Naive B cell (primary cell): ENCODE measurements at regions not wholly inside any gene's neighbourhood (a gene's known extent, or its start where the extent isn't known, plus 50 kb on each side); places are given as distances from the start of the nearest gene placed in this dataset.
"Not testable (repeated sequence)": the region's sequence is repeated elsewhere in the genome, so short reads cannot be mapped to it uniquely, and the experiment has no call there.

Source experiments
- ATAC-seq, 2 donors: fragments of 150-1000 bp; cut with Tn5 transposase; 2 replicates each; pipeline ENCODE4 v1.10.0; 2021; ENCODE audit warnings: low read depth in 2 of 2, mild to moderate bottlenecking in 2 of 2, moderate library complexity in 2 of 2
- DNase-seq: peaks from one replicate; pipeline ENCODE4 v3.0.0; 2022
- H3K27ac Mint-ChIP-seq, 6 donors: one replicate each; pipeline ENCODE4 v1.8.0; 2020 to 2022; ENCODE audit warnings: mild to moderate bottlenecking in 6 of 6, mixed read lengths in 6 of 6, moderate library complexity in 5 of 6, inconsistent platforms in 2 of 6
- H3K27me3 Mint-ChIP-seq, 3 donors: one replicate each; pipeline ENCODE4 v1.8.0; 2021 to 2022; ENCODE audit warnings: mixed read lengths in 3 of 3, mild to moderate bottlenecking in 1 of 3
- H3K36me3 Mint-ChIP-seq, 2 donors: one replicate each; pipeline ENCODE4 v1.8.0; 2020 to 2022; ENCODE audit warnings: mixed read lengths in 2 of 2, inconsistent platforms in 1 of 2, mild to moderate bottlenecking in 1 of 2
- H3K4me1 Mint-ChIP-seq, 3 donors: one replicate each; pipeline ENCODE4 v1.8.0; 2020 to 2022; ENCODE audit warnings: mixed read lengths in 3 of 3, inconsistent platforms in 1 of 3, mild to moderate bottlenecking in 1 of 3, moderate library complexity in 1 of 3
- H3K4me3 Mint-ChIP-seq, 8 donors: one replicate each; pipeline ENCODE4 v1.8.0; 2020 to 2022; ENCODE audit warnings: mild to moderate bottlenecking in 8 of 8, mixed read lengths in 8 of 8, moderate library complexity in 8 of 8, inconsistent platforms in 2 of 8
- H3K9me3 Mint-ChIP-seq, 7 donors: one replicate each; pipeline ENCODE4 v1.8.0; 2020 to 2022; ENCODE audit warnings: mixed read lengths in 7 of 7, mild to moderate bottlenecking in 5 of 7, inconsistent platforms in 2 of 7, moderate library complexity in 1 of 7

DNA sequence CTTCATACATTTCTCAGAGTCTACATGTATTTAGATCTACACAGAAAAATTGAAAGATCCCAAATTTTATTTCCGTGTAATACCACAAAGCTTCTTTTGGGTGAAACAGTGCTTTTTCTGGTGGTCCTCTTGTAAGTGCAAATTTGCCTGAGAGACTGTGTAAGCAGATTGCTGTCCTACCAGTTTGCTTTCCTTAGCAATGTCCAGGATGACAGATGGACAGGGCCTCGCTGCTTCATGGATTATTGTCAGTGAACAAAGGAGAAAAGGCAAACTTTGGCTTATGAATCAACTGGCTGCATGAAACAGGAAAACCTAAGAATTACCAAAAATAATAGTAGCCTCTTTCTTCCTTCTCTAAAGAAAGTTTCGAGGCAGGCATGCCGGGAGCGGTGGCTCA, 82.6 kb upstream of the UBE2E1 start:
- H3K36me3 Mint-ChIP-seq = peaks cover 0 to 7% of the 10 kb centered on the region in 2 donors
- DNase-seq (no peak), ATAC-seq (no peak)
- H3K4me1 Mint-ChIP-seq = peaks cover 11 to 14% (median 11%) of the 10 kb centered on the region in 3 donors
- peak overlapping the region in 1 of 8 donors; percentile 22 for H3K4me3 Mint-ChIP-seq
- H3K9me3 Mint-ChIP-seq = peaks cover 0 to 15% (median 4%) of the 10 kb centered on the region in 7 donors
- no peak overlapping the region for H3K27ac Mint-ChIP-seq
- H3K27me3 Mint-ChIP-seq = no peaks in the 10 kb centered on the region

GRCh38 chr3:23723930-23724329, 81.8 kb upstream of the UBE2E1 start:
- Mint-ChIP-seq H3K4me3 (peak overlapping the region in 1 of 8 donors; percentile 12), H3K27me3 (no peaks in the 10 kb centered on the region), H3K27ac (peak overlapping the region in 3 of 6 donors; percentile 42 to 88 (median 63)), H3K36me3 (peaks cover 0 to 7% of the 10 kb centered on the region in 2 donors), H3K4me1 (peaks cover 11 to 14% (median 11%) of the 10 kb centered on the region in 3 donors), H3K9me3 (peaks cover 0 to 15% (median 4%) of the 10 kb centered on the region in 7 donors)
- ATAC-seq (peak; percentile 79 to 80), DNase-seq (peak; percentile 5)

DNA sequence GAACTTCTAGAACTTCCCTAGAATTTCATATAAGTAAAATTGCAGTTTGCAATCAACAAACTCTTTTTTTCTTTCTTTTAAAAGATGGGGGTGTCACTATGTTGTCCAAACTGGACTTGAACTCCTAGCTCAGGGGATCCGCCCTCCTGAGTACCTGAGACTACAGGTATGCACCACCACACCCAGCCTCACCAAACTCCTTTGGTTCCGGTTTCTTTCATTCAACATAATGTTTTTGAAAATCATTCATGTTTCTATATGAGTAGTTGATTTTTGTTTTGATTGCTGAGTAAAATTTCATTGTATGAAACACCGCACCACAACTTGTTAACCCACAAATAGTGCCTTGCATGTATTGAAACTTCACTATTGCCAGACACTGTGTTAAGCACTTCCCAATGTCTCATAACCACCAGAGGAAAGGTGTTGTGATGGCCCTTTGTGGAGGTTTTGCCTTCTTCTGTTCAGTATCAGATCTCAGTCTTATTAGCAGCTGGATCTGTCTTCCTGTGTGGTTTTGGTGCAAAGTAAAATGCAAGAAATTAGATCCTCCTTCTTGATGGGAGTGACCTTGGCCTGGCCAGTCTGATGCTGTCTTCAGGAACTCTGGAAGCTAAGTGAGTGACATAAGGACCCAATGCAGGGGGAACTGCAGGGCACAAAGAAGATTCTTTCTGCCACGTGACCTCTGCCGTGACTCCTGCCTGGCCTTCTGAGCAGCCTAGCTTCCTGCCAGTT, 78.8 kb upstream of the UBE2E1 start:
- peaks cover 11 to 14% (median 11%) of the 10 kb centered on the region in 3 donors for H3K4me1 Mint-ChIP-seq
- peaks cover 0 to 15% (median 4%) of the 10 kb centered on the region in 7 donors for H3K9me3 Mint-ChIP-seq
- DNase-seq (no peak), ATAC-seq (no peak)
- no peaks in the 10 kb centered on the region for H3K27me3 Mint-ChIP-seq
- H3K36me3 Mint-ChIP-seq = peaks cover 0 to 7% of the 10 kb centered on the region in 2 donors
- H3K4me3 Mint-ChIP-seq = peak overlapping the region in 1 of 8 donors; percentile 54
- H3K27ac Mint-ChIP-seq = no peak overlapping the region

DNA sequence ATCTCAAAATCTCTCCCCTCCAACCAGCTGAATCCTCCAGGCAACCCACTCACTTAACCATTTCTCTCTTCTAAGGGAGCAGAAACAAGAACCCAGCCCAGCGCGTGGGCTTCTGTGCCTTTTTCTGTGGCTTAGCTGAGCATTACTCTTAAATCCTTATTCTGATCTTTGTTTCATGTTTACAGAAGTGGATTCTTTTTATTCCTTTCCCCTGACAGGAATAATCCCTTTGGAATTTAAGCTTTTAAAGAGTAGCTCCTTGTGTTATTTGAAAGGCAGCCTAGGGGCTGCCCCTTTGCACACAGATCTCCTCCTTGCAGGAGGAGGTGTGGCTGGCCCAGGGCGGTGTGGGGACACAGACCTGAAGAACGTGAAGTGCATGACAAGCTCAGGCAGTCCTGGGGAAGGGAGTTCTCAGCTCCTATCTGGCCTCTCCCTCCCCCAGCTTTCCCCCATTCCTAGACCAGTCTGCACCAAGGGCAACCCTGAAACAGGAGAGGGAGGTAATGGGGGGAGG, 77.1 kb upstream of the UBE2E1 start:
- peaks cover 0 to 8% (median 6%) of the 10 kb centered on the region in 7 donors for H3K9me3 Mint-ChIP-seq
- no peak for ATAC-seq
- no peak overlapping the region for H3K4me3 Mint-ChIP-seq
- H3K27me3 Mint-ChIP-seq = no peaks in the 10 kb centered on the region
- no peak for DNase-seq
- H3K4me1 Mint-ChIP-seq = peaks cover 6 to 13% (median 11%) of the 10 kb centered on the region in 3 donors
- H3K27ac Mint-ChIP-seq = peak overlapping the region in 2 of 6 donors; percentile 15 to 32
- peaks cover 0 to 4% of the 10 kb centered on the region in 2 donors for H3K36me3 Mint-ChIP-seq

DNA sequence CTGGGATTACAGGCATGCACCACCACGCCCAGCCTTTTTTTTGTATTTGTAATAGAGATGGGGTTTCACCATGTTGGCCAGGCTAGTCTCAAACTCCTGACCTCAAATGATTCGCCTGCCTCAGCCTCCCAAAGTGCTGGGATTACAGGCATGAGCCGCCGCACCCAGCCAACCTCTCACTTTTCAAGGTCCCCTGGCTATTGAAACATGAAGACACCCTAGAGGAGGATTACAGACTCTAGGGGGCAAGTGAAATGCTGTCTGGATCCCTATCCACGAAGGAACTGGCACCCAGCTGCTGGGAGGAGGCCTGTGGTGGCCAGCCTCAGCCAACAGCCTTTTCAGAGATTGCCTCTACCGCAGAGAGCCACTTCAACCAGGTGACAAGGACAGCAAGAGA, 76.4 kb upstream of the UBE2E1 start:
- H3K27ac Mint-ChIP-seq, H3K4me1 Mint-ChIP-seq, DNase-seq, H3K4me3 Mint-ChIP-seq, H3K27me3 Mint-ChIP-seq, H3K9me3 Mint-ChIP-seq, H3K36me3 Mint-ChIP-seq, ATAC-seq: not testable (repeated sequence)

GRCh38 chr3:23734481-23734880, 71.3 kb upstream of the UBE2E1 start:
- H3K27me3 Mint-ChIP-seq = no peaks in the 10 kb centered on the region
- DNase-seq (no peak), ATAC-seq (no peak)
- peaks cover 0 to 4% (median 0%) of the 10 kb centered on the region in 7 donors for H3K9me3 Mint-ChIP-seq
- H3K4me3 Mint-ChIP-seq = no peak overlapping the region
- H3K27ac Mint-ChIP-seq = peak overlapping the region in 1 of 6 donors; percentile 66
- H3K4me1 Mint-ChIP-seq = no peaks in the 10 kb centered on the region
- no peaks in the 10 kb centered on the region for H3K36me3 Mint-ChIP-seq

- no peak for DNase-seq
- H3K36me3 Mint-ChIP-seq = no peaks in the 10 kb centered on the region
- H3K4me3 Mint-ChIP-seq = no peak overlapping the region
- no peak for ATAC-seq
- no peaks in the 10 kb centered on the region for H3K4me1 Mint-ChIP-seq
- H3K27ac Mint-ChIP-seq = no peak overlapping the region
- no peaks in the 10 kb centered on the region for H3K27me3 Mint-ChIP-seq
- peaks cover 0 to 4% (median 0%) of the 10 kb centered on the region in 7 donors for H3K9me3 Mint-ChIP-seq
Observed at GRCh38 chr3:23735062-23735461, 70.7 kb upstream of the UBE2E1 start.

GRCh38 chr3:23735535-23736326, 70.0 kb upstream of the UBE2E1 start:
- Mint-ChIP-seq H3K4me1 (peaks cover 0 to 3% (median 0%) of the 10 kb centered on the region in 3 donors), H3K36me3 (no peaks in the 10 kb centered on the region), H3K27me3 (no peaks in the 10 kb centered on the region), H3K27ac (no peak overlapping the region), H3K4me3 (no peak overlapping the region), H3K9me3 (peaks cover 0 to 4% (median 0%) of the 10 kb centered on the region in 7 donors)
- DNase-seq (no peak), ATAC-seq (no peak)

DNA sequence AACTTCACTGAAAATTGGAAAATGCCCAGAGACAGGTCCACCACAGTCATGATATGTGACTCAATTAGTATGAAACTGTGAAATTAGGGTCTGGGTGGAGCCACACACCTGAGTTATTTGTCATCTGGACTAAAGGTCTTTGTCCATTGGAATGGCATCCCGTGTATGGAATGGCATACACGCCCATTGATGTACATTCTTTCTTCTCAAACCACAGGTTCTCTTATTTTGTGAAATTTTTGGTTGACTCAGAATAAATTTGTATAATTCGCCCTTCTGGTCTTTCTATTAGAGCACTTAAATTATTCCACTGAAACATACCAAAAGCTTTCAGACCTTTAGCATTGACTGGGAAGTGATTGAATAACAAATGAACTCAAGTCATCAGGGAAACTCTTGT, 66.8 kb upstream of the UBE2E1 start:
- peaks cover 0 to 3% (median 0%) of the 10 kb centered on the region in 3 donors for H3K4me1 Mint-ChIP-seq
- H3K27ac Mint-ChIP-seq = no peak overlapping the region
- no peaks in the 10 kb centered on the region for H3K9me3 Mint-ChIP-seq
- H3K27me3 Mint-ChIP-seq = peaks cover 0 to 6% (median 0%) of the 10 kb centered on the region in 3 donors
- ATAC-seq (no peak), DNase-seq (no peak)
- no peak overlapping the region for H3K4me3 Mint-ChIP-seq
- no peaks in the 10 kb centered on the region for H3K36me3 Mint-ChIP-seq

- DNase-seq (no peak), ATAC-seq (no peak)
- H3K27me3 Mint-ChIP-seq = peaks cover 0 to 6% (median 0%) of the 10 kb centered on the region in 3 donors
- peak overlapping the region in 1 of 6 donors; percentile 36 for H3K27ac Mint-ChIP-seq
- H3K36me3 Mint-ChIP-seq = no peaks in the 10 kb centered on the region
- no peaks in the 10 kb centered on the region for H3K9me3 Mint-ChIP-seq
- no peak overlapping the region for H3K4me3 Mint-ChIP-seq
- H3K4me1 Mint-ChIP-seq = peaks cover 0 to 3% (median 0%) of the 10 kb centered on the region in 3 donors
Observed at GRCh38 chr3:23739536-23739935, 66.2 kb upstream of the UBE2E1 start.

DNA sequence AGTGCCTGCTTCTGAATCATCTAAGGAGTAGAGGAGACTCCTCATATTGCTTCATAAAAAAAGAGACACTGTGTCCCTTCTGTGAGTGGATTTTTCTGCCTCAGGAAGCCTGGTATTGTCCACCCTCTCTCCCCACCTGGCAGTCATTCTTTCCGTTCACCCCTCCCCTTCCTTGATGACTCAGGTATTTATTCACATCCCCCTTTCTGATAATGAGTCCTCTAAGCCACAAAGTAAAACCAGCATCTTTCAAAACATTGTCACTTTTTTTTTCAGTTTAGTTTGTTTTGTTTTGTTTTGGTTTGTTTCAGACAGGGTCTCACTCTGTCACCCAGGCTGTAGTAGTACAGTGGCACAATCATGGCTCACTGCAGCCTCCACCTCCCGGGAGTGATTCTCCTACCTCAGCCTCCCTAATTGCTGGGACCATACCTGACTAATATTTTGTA, 65.2 kb upstream of the UBE2E1 start:
- peak overlapping the region in 2 of 6 donors; percentile 6 to 29 for H3K27ac Mint-ChIP-seq
- peaks cover 0 to 6% (median 0%) of the 10 kb centered on the region in 3 donors for H3K27me3 Mint-ChIP-seq
- DNase-seq (no peak), ATAC-seq (no peak)
- peaks cover 0 to 3% (median 0%) of the 10 kb centered on the region in 3 donors for H3K4me1 Mint-ChIP-seq
- H3K4me3 Mint-ChIP-seq = peak overlapping the region in 1 of 8 donors; percentile 37
- no peaks in the 10 kb centered on the region for H3K9me3 Mint-ChIP-seq
- no peaks in the 10 kb centered on the region for H3K36me3 Mint-ChIP-seq

DNA sequence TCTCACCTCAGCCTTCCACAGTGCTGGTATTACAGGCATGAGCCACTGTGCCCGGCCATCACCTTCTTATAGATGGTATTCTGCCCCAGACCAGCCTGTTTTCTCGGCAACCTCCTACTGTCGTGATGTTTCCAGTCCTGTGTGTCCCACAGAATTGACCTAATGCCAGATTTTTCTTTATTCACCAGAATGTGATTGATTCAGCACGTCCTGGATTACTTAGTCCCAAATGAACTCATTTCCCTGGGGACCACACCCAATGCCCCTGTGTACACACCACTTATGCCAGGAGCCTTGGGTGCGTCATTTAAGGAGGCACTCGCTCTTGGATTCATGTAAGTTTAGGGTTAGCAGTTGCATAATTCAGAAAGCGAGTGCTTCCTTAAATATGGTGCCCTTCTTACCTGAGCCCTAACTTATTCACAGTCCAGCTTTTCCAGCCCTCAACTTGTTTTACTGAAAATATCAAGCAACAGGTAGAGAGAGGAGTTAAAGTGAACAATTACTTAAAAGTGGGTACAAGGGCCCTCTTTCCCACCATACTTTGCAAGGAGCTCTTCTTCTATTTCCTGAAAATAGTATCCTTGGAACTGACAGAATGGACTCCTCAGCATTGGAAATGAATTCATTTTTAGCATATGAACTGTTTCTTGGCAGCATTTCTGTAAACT, 64.6 kb upstream of the UBE2E1 start:
- H3K9me3 Mint-ChIP-seq = no peaks in the 10 kb centered on the region
- H3K27me3 Mint-ChIP-seq = peaks cover 0 to 6% (median 0%) of the 10 kb centered on the region in 3 donors
- H3K4me1 Mint-ChIP-seq = peaks cover 0 to 3% (median 0%) of the 10 kb centered on the region in 3 donors
- H3K36me3 Mint-ChIP-seq = no peaks in the 10 kb centered on the region
- DNase-seq (no peak), ATAC-seq (no peak)
- H3K4me3 Mint-ChIP-seq = no peak overlapping the region
- H3K27ac Mint-ChIP-seq = peak overlapping the region in 1 of 6 donors; percentile 12
